NT2/D1 (cell line): ENCODE measurements at regions not wholly inside any gene's neighbourhood (a gene's known extent, or its start where the extent isn't known, plus 50 kb on each side); places are given as distances from the start of the nearest gene placed in this dataset.

Source experiments
- SUZ12 ChIP-seq: IDR thresholded peaks from 2 replicates; pipeline ENCODE4 v1.6.1; 2011; ENCODE audit not compliant: insufficient read length, insufficient read depth; ENCODE audit errors: extremely low read depth
- ZNF274 ChIP-seq: IDR thresholded peaks from 2 replicates; pipeline ENCODE4 v1.6.1; 2011; ENCODE audit warnings: mild to moderate bottlenecking, low read depth, low read length

DNA sequence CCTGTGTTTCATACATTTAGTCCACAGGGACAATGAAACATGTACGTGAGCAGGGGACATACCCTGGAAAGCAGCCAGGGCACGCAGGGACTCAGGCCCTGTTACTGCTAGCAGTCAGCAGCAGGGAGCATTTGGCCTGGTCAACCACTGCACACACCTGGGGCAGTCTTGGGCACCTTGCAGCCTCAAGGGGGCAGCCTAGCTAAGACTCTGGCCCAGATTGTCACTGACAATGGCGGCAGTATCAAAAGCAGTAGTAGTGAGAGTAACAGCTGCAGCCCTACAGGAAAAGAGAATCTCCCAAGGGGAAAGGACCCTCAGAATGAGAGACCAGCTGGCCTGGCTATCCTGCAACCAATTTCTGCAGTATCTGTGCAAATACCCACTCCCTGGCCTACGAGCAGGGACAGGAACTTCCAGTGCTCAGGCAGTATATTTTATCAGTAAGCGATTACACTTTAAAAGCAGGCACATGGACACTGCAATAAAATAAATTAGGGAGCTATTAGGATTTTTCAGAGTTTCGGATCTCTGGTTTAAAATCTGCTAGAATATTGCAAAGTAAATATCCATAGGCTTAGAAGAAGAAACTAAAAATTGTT lies 475.6 kb downstream of the LTN1 start:
- TF ChIP-seq ZNF274 (no peak), SUZ12 (no peak)
